ENCODE measurements at regions not wholly inside any gene's neighbourhood (a gene's known extent, or its start where the extent isn't known, plus 50 kb on each side); places are given as distances from the start of the nearest gene placed in this dataset.

DNA sequence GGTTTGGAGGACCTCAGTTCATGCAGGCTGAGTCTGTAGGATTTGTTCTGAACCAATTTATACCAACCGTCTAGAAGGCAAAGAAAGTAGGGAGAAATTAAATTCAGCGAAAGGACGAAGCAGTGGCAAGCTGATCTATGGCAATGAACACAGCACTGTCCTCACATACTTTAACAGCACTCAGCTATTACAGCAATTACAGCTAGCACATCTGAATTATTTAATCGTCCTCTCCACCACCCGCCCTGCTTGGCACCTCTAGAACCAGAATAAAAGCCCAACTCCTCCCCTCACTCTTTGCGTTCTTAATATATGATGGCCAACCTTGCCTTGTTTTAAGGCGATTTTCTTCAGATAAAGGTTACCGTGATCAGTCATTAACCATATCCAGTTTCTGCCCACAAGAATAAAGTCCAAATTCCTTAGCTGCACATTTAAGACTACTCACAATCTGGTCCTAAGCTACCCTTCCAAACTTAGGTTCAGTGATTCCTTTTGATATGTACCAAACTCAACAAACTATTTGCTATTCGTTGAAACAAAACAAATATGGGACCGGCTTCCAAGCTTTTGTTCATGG, 169.4 kb upstream of the ESRRG start (continued):
- TF ChIP-seq, protein P1, sequence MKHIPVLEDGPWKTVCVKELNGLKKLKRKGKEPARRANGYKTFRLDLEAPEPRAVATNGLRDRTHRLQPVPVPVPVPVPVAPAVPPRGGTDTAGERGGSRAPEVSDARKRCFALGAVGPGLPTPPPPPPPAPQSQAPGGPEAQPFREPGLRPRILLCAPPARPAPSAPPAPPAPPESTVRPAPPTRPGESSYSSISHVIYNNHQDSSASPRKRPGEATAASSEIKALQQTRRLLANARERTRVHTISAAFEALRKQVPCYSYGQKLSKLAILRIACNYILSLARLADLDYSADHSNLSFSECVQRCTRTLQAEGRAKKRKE (CRISPR knock-in tag; IDR thresholded peaks at IDR 0.05; ENCODE audit: low read depth), result no peak
- no peak for TF ChIP-seq KDM1A (IDR thresholded peaks at IDR 0.05; ENCODE audit: low read depth)

DNA sequence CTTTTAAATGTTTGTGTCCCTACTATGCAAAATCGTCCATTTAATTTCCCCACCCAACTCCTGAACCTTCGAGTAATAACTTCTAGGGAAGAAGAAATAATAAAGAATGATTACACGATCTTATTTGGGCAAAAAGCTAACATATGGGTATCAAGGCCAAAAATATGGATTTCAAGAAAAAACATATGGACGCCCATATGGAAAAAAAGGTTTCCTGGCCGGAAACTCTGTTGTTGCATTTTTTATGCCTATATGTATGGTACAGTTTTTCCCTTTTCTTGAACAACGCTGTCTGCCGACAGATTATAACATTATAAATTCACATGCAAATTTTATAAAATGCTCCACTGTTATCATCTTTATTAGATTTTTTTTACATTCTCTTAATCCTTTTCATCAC, 167.6 kb upstream of the ESRRG start:
- TF ChIP-seq HOXB13 (CRISPR knock-in tag; IDR thresholded peaks at IDR 0.05; ENCODE audit: low read depth), result no peak
- TF ChIP-seq ESRRA (IDR thresholded peaks at IDR 0.05; ENCODE audit: borderline replicate concordance, low read length), result no peak
- TF ChIP-seq CHD2 (IDR thresholded peaks at IDR 0.05; ENCODE audit: low read length, partially characterized antibody), result no peak
- TF ChIP-seq SREBF2 (IDR thresholded peaks at IDR 0.05), result no peak
- no peak for TF ChIP-seq CBX8 (IDR thresholded peaks at IDR 0.05)
- no peak for TF ChIP-seq GATA3 (IDR thresholded peaks at IDR 0.05; ENCODE audit: borderline replicate concordance)
- TF ChIP-seq NR3C1 (IDR thresholded peaks at IDR 0.05), result no peak
- no peak for TF ChIP-seq EHF (CRISPR knock-in tag; IDR thresholded peaks at IDR 0.05)
- no peak for TF ChIP-seq POLR2A (IDR thresholded peaks at IDR 0.05; ENCODE audit: low read length)
- TF ChIP-seq FOSL2 (IDR thresholded peaks at IDR 0.05), result no peak
- no peak for TF ChIP-seq FOSL2 (CRISPR knock-in tag; IDR thresholded peaks at IDR 0.05)
- TF ChIP-seq HDAC2 (IDR thresholded peaks at IDR 0.05), result no peak
- TF ChIP-seq, protein P2, sequence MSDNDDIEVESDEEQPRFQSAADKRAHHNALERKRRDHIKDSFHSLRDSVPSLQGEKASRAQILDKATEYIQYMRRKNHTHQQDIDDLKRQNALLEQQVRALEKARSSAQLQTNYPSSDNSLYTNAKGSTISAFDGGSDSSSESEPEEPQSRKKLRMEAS (IDR thresholded peaks at IDR 0.05), result no peak
- no peak for TF ChIP-seq KDM1A (IDR thresholded peaks at IDR 0.05; ENCODE audit: low read depth)
- TF ChIP-seq, protein P3, sequence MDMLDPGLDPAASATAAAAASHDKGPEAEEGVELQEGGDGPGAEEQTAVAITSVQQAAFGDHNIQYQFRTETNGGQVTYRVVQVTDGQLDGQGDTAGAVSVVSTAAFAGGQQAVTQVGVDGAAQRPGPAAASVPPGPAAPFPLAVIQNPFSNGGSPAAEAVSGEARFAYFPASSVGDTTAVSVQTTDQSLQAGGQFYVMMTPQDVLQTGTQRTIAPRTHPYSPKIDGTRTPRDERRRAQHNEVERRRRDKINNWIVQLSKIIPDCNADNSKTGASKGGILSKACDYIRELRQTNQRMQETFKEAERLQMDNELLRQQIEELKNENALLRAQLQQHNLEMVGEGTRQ (IDR thresholded peaks at IDR 0.05), result no peak
- TF ChIP-seq, protein P4, sequence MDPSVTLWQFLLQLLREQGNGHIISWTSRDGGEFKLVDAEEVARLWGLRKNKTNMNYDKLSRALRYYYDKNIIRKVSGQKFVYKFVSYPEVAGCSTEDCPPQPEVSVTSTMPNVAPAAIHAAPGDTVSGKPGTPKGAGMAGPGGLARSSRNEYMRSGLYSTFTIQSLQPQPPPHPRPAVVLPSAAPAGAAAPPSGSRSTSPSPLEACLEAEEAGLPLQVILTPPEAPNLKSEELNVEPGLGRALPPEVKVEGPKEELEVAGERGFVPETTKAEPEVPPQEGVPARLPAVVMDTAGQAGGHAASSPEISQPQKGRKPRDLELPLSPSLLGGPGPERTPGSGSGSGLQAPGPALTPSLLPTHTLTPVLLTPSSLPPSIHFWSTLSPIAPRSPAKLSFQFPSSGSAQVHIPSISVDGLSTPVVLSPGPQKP (IDR thresholded peaks at IDR 0.05; ENCODE audit: low read depth, low read length), result no peak
- TF ChIP-seq MYC (IDR thresholded peaks at IDR 0.05; ENCODE audit: borderline replicate concordance, low read length), result no peak
- TF ChIP-seq PHF8 (IDR thresholded peaks at IDR 0.05; ENCODE audit: borderline replicate concordance, low read depth), result no peak
- TF ChIP-seq TFCP2L1 (CRISPR knock-in tag; IDR thresholded peaks at IDR 0.05), result no peak
- ChIA-PET POLR2A (no interaction called here), CTCF (no interaction called here)
- FAIRE-seq (no peak), DNase-seq (ENCODE audit: low read depth in 1 of 2, low spot score in 1 of 2) (no peak), ATAC-seq (no peak)
- Histone ChIP-seq H3K27ac (no peak overlapping the region), H3K4me3 (no peak overlapping the region), H3K9me3 (no peaks in the 10 kb centered on the region), H3K4me2 (no peak overlapping the region), H3K4me1 (no peaks in the 10 kb centered on the region)
- 38% methylated on average over 7 of the region's 7 CpGs for WGBS (ENCODE audit: missing lambda C conversion rate)

DNA sequence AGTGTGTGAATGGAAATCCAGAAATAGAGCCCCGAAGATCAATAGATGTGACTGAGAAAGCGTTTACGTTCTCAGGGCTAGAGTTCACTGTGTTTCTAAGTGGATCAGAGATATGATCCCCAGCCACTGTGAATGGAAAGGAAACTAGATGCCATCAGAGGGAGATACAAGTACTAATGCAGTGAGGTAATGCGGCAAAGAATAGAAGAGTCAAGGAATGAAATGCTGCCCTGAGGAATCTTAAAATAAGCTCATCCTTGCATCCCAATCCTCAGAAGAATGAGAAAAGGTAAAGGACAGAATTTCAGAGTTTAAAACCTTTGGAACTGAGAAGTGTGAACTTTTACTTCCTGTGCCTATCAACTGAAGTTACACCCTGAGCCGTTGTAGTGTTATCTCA, 165.5 kb upstream of the ESRRG start:
- no peaks in the 10 kb centered on the region for H3K9me3 ChIP-seq
- WGBS (ENCODE audit: missing lambda C conversion rate), result 48% methylated on average over 5 of the region's 5 CpGs
- CTCF ChIA-PET, result no interaction called here
- H3K4me3 ChIP-seq, result no peak overlapping the region
- TF ChIP-seq, protein P5, sequence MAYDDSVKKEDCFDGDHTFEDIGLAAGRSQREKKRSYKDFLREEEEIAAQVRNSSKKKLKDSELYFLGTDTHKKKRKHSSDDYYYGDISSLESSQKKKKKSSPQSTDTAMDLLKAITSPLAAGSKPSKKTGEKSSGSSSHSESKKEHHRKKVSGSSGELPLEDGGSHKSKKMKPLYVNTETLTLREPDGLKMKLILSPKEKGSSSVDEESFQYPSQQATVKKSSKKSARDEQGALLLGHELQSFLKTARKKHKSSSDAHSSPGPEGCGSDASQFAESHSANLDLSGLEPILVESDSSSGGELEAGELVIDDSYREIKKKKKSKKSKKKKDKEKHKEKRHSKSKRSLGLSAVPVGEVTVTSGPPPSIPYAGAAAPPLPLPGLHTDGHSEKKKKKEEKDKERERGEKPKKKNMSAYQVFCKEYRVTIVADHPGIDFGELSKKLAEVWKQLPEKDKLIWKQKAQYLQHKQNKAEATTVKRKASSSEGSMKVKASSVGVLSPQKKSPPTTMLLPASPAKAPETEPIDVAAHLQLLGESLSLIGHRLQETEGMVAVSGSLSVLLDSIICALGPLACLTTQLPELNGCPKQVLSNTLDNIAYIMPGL (CRISPR knock-in tag; IDR thresholded peaks at IDR 0.05; ENCODE audit: borderline replicate concordance), result no peak
- TF ChIP-seq MAZ (IDR thresholded peaks at IDR 0.05; ENCODE audit: borderline replicate concordance, low read depth, low read length), result no peak
- TF ChIP-seq ZC3H11A (IDR thresholded peaks at IDR 0.05), result no peak
- no peak for TF ChIP-seq CBX2 (IDR thresholded peaks at IDR 0.05; ENCODE audit: borderline replicate concordance, low read depth)
- TF ChIP-seq HDAC2 (IDR thresholded peaks at IDR 0.05), result no peak
- no peak for TF ChIP-seq HOXB13 (CRISPR knock-in tag; IDR thresholded peaks at IDR 0.05; ENCODE audit: low read depth)
- FAIRE-seq, result no peak
- POLR2A ChIA-PET, result no interaction called here
- no peak overlapping the region for H3K27ac ChIP-seq
- no peaks in the 10 kb centered on the region for H3K4me1 ChIP-seq
- no peak for DNase-seq (ENCODE audit: low read depth in 1 of 2, low spot score in 1 of 2)
- no peak for ATAC-seq
- no peak overlapping the region for H3K4me2 ChIP-seq

Data from A549 (cell line).